ENCODE measurements at regions not wholly inside any gene's neighbourhood (a gene's known extent, or its start where the extent isn't known, plus 50 kb on each side); places are given as distances from the start of the nearest gene placed in this dataset.

DNA sequence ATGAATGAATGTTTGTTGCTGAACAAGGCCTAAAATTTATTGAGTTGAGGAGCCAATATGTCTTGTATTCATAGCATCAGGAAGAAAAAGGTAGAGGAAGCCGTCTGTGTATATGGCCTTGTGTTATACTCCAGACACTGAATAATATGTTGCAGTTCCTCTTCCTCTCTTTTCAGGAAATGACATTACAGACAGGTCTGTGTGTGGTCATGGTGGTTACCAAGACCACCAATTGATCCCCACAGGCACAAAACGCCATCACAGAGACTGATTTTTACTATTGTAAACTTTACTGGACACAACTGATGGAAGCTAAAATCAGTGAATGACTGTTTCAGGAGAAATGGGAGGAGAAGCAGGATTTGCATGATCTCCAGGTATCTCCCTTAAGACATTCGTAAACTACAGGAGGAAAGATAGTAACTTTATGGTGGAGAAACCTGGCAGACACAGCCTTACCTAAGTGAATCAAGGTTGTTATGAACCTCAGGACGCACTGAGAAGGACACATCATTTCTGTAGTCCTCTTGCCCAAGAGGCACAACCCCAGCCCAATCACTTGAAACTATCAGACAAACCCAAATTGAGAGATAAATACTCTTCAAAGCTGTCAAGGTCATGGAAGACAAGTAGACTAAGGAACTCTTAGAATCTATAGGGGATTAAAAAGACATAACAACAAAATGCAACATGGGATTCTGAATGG lies 334.1 kb upstream of the RGS6 start:
- TF ChIP-seq, protein P1, sequence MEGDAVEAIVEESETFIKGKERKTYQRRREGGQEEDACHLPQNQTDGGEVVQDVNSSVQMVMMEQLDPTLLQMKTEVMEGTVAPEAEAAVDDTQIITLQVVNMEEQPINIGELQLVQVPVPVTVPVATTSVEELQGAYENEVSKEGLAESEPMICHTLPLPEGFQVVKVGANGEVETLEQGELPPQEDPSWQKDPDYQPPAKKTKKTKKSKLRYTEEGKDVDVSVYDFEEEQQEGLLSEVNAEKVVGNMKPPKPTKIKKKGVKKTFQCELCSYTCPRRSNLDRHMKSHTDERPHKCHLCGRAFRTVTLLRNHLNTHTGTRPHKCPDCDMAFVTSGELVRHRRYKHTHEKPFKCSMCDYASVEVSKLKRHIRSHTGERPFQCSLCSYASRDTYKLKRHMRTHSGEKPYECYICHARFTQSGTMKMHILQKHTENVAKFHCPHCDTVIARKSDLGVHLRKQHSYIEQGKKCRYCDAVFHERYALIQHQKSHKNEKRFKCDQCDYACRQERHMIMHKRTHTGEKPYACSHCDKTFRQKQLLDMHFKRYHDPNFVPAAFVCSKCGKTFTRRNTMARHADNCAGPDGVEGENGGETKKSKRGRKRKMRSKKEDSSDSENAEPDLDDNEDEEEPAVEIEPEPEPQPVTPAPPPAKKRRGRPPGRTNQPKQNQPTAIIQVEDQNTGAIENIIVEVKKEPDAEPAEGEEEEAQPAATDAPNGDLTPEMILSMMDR (conservative IDR thresholded peaks at IDR 0.05; ENCODE audit: low read depth, low read length) = no peak
- H3K4me1 ChIP-seq (ENCODE audit: low read depth, poor library complexity, severe bottlenecking) = peaks cover 23% of the 10 kb centered on the region
- H2AFZ ChIP-seq (ENCODE audit: low read depth) = no peak overlapping the region
- no peak overlapping the region for H3K4me3 ChIP-seq (IDR thresholded peaks at IDR 0.05; ENCODE audit: insufficient read depth, low read depth, low read length)
- H3K27ac ChIP-seq = no peak overlapping the region
- no peak overlapping the region for H3K4me2 ChIP-seq
- no peaks in the 10 kb centered on the region for H3K27me3 ChIP-seq (ENCODE audit: insufficient read depth, low read depth)
- H4K20me1 ChIP-seq (ENCODE audit: insufficient read depth) = 0 out of 2 replicates have a peak, but pooled peaks cover 4% of the 10 kb centered on the region
- no peak overlapping the region for H3K9ac ChIP-seq
- no peaks in the 10 kb centered on the region for H3K79me2 ChIP-seq (ENCODE audit: insufficient read depth, low read depth)
- no peaks in the 10 kb centered on the region for H3K36me3 ChIP-seq (ENCODE audit: insufficient read depth)

DNA sequence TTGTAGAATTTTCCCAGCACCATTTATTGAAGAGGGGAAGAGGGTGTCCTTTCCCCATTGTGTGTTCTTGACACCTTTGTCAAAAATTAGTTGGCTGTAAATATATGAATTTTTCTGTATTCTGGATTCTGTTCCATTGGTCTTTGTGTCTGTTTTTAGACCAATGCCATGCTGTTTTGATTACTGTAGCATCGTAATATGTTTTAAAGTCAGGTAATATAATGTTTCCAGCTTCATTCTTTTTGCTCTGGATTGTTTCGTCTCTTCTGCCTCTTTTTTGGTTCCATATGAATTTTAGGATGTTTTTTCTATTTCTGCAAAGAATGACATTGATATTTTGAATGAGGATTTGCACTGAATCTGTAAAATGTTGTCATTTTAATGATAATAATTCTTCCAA lies 331.9 kb upstream of the RGS6 start:
- TF ChIP-seq, protein P1 (conservative IDR thresholded peaks at IDR 0.05; ENCODE audit: low read depth, low read length) = no peak
- H3K27me3 ChIP-seq (ENCODE audit: insufficient read depth, low read depth) = no peaks in the 10 kb centered on the region
- H3K79me2 ChIP-seq (ENCODE audit: insufficient read depth, low read depth) = no peaks in the 10 kb centered on the region
- no peaks in the 10 kb centered on the region for H4K20me1 ChIP-seq (ENCODE audit: insufficient read depth)
- peaks cover 8% of the 10 kb centered on the region for H3K4me1 ChIP-seq (ENCODE audit: low read depth, poor library complexity, severe bottlenecking)
- no peak overlapping the region for H3K4me2 ChIP-seq
- H3K27ac ChIP-seq = no peak overlapping the region
- no peak overlapping the region for H3K9ac ChIP-seq
- no peak overlapping the region for H2AFZ ChIP-seq (ENCODE audit: low read depth)
- H3K36me3 ChIP-seq (ENCODE audit: insufficient read depth) = no peaks in the 10 kb centered on the region
- no peak overlapping the region for H3K4me3 ChIP-seq (IDR thresholded peaks at IDR 0.05; ENCODE audit: insufficient read depth, low read depth, low read length)

DNA sequence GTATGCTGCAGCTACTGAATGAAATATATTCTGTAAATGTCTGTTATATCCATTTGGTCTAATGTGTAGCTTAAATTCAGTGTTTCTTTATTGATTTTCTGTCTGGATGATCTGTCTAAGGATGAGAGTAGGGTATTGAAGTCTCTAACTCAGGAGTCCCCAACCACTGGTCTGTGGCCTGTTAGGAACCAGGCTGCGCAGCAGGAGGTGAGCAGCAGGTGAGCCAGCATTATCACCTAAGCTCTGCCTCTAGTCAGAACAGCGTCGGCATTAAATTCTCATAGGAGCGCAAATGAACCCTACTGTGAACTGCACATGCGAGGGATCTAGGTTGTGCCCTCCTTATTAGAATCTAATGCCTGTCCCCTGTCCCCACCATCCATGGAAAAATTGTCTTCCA lies 329.7 kb upstream of the RGS6 start:
- Histone ChIP-seq H3K27me3 (ENCODE audit: insufficient read depth, low read depth) (no peaks in the 10 kb centered on the region), H3K36me3 (ENCODE audit: insufficient read depth) (no peaks in the 10 kb centered on the region), H4K20me1 (ENCODE audit: insufficient read depth) (no peaks in the 10 kb centered on the region), H3K4me3 (IDR thresholded peaks at IDR 0.05; ENCODE audit: insufficient read depth, low read depth, low read length) (no peak overlapping the region), H3K79me2 (ENCODE audit: insufficient read depth, low read depth) (no peaks in the 10 kb centered on the region), H3K9ac (no peak overlapping the region), H3K4me2 (no peak overlapping the region), H3K4me1 (ENCODE audit: low read depth, poor library complexity, severe bottlenecking) (no peaks in the 10 kb centered on the region), H2AFZ (ENCODE audit: low read depth) (no peak overlapping the region), H3K27ac (no peak overlapping the region)
- TF ChIP-seq, protein P1 (conservative IDR thresholded peaks at IDR 0.05; ENCODE audit: low read depth, low read length) = no peak

DNA sequence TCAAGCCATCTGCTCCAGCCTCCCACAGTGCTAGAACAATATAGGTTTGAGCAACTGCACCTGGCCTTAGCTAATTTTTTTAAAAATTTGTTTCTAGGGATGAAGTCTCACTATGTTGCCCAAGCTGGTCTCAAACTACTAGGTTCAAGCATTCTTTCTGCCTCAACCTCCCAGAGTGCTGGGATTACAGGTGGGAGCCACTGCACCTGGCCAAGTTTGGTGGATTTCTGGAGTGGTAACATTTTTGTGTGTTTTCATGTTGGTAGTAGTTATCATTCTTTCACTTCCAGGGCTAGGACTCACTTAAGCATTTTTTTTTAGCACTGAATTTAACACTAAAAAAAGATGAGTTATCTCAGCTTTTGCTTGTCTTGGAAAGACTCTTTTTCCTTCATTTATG lies 328.0 kb upstream of the RGS6 start:
- TF ChIP-seq, protein P1 (conservative IDR thresholded peaks at IDR 0.05; ENCODE audit: low read depth, low read length) = no peak
- H4K20me1 ChIP-seq (ENCODE audit: insufficient read depth) = no peaks in the 10 kb centered on the region
- no peak overlapping the region for H2AFZ ChIP-seq (ENCODE audit: low read depth)
- H3K79me2 ChIP-seq (ENCODE audit: insufficient read depth, low read depth) = no peaks in the 10 kb centered on the region
- H3K27me3 ChIP-seq (ENCODE audit: insufficient read depth, low read depth) = no peaks in the 10 kb centered on the region
- H3K9ac ChIP-seq = no peak overlapping the region
- no peak overlapping the region for H3K27ac ChIP-seq
- no peak overlapping the region for H3K4me3 ChIP-seq (IDR thresholded peaks at IDR 0.05; ENCODE audit: insufficient read depth, low read depth, low read length)
- no peak overlapping the region for H3K4me2 ChIP-seq
- H3K4me1 ChIP-seq (ENCODE audit: low read depth, poor library complexity, severe bottlenecking) = no peaks in the 10 kb centered on the region
- no peaks in the 10 kb centered on the region for H3K36me3 ChIP-seq (ENCODE audit: insufficient read depth)
